MM.1S (cell line): ENCODE measurements at regions not wholly inside any gene's neighbourhood (a gene's known extent, or its start where the extent isn't known, plus 50 kb on each side); places are given as distances from the start of the nearest gene placed in this dataset.

Source experiments
- CTCF ChIP-seq: fragments of 300-600 bp; sonication (generic); IDR thresholded peaks from 2 replicates; pipeline ENCODE4 v1.5.1; 2016; ENCODE audit warnings: antibody characterized with exemption, low read length, mixed read lengths
- EZH2 ChIP-seq: fragments of 300-600 bp; sonication (generic); optimal IDR thresholded peaks from 2 replicates; pipeline ENCODE3; 2017; ENCODE audit warnings: low read depth, mild to moderate bottlenecking, antibody characterized with exemption, low read length, mixed read lengths
- EZH2phosphoT487 ChIP-seq: fragments of 300-600 bp; sonication (generic); IDR thresholded peaks from 2 replicates; pipeline ENCODE4 v1.6.1; 2018; ENCODE audit warnings: antibody characterized with exemption, low read length

- TF ChIP-seq EZH2 (no peak), CTCF (no peak), EZH2phosphoT487 (no peak)
Measured at GRCh38 chr1:60950224-60951063, 131.9 kb upstream of the NFIA start.
